ENCODE measurements at regions not wholly inside any gene's neighbourhood (a gene's known extent, or its start where the extent isn't known, plus 50 kb on each side); places are given as distances from the start of the nearest gene placed in this dataset.

DNA sequence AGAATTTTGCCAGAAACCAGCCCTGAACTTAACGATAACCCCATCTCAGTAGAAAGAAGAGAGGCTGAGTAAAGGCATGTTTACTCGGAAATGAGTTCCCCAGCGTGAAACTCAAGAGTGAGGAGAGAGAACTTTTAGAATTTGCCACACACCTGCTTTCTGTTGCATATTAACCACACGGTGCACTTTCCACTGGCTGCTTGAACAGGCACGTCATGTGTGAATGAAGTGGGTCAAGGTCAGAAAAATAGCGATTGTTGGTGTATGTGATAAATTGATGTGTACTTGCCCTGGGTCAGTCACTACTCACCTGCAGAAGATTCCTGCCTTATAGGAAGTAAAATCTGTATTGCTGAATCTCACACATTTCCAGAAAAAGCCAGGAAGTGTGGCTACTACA is 395.7 kb downstream of the TRIML1 start:
- no peak for DNase-seq

DNA sequence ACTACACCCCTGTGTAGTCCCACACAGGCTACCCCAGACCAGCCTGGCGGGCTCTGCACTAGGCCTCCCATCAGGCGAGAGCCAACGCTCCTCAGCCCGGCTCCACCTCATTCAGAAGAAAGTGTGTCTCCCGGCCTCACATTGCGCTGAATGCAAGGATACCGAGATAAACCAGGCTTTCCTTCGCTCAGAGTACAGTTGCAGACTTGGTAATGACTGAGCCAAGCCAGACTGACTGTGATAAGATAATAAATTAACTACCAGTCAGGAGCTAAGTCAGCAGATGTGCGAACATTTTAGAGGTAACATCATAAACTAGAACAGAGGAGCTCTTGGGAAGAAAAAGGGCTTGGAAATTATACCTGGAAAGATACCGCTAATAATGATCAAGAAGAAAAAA is 397.6 kb downstream of the TRIML1 start:
- DNase-seq: no peak

DNA sequence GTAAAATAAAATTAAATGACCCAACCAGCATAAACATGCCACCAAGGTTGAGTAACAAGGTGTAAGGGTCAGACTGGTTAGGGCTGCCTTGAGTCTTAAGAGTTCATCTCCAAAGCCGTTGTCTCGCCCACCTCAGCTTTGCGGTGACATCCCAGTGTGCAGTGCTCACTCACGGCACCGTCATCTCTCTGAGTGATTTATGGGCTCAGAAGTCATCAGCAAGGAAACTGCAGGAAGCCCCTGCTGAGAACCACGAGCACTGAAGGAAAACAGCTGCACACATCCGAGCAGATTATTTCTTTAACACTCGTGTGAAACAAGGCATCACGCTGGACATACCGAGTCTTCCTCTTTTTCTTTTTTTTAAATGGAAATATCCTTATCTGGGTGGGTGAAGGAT is 411.1 kb downstream of the TRIML1 start:
- DNase-seq: no peak

DNA sequence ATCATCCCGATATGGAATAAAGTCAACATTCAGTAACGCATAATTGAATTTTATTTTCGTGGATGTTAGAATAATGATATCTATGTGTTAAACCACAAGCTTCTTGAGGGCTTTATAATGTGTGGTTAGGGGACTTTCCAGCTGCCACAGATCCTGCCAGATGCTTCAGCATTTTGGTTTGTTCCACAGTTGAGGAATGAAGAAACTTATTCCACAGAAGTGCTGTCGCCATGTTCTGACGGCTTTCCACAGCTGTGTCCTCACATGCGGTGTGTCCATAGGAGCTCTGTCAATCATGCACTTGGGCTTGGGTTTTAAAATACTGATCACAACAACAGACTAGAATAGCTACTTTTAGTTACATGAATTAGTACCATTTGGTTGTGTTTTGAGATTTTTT is 411.9 kb downstream of the TRIML1 start:
- DNase-seq: no peak

DNA sequence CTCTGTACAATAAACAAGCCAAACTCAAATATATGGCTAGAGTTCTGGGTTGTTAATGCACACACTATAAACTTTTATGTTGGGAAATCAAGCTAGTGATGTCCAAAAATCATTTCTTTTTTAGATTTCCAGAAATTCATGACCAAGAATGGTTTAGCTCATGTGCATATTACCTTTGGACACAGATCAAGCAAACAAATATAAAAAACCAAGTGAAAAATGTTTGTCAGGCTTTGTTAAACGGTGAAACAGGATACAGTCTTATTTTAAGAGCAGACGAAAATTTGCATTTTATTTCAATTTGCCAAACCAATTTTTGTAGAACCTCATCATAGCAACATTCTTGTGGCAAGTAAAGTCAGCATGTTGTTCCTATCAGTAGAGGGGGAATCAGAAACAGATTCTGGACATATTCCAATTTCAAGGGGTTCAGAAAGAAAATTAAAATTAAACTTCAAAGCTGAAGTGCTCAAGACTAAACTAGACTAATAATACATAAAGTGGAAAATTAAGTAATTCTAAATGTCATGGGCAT is 413.6 kb downstream of the TRIML1 start:
- no peak for DNase-seq

DNA sequence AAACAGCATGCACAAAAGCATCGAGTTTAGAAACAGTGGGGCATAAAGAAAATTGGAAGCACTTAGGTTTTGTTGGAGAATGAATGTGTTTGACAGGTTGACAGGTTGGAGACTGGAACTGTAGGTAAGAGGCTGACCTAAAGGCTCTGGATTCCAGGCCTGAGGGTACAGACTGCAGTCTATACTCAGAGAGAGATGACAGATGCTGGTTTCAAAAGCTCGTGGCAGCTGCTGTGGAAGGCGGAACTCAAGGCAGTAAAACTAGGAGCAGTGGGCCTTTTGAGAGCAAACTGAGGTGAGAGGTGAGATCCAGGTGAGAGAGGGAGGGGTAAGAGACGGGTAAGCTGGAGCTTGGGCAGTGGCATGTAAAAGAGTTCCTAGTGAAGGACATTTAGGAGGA is 415.2 kb downstream of the TRIML1 start:
- DNase-seq: no peak

DNA sequence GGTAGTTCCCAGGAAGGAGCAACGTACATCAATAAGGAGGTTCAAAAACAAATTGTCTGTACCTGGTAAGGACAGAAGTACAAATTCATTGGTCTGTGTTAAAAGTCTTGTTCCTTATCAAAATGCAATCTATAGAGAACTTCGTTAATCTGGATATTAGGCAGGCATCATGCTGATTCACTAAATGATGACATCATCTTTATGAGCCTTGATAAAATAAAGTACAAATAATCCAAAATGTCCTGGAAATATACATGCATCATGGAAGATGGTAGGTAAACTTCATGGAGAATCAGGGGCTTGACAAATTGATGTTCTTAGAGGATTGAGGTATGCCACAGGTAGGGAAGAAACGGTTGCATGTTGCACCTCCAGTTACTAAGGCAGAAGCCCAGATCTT is 433.9 kb downstream of the TRIML1 start:
- no peak for DNase-seq

DNA sequence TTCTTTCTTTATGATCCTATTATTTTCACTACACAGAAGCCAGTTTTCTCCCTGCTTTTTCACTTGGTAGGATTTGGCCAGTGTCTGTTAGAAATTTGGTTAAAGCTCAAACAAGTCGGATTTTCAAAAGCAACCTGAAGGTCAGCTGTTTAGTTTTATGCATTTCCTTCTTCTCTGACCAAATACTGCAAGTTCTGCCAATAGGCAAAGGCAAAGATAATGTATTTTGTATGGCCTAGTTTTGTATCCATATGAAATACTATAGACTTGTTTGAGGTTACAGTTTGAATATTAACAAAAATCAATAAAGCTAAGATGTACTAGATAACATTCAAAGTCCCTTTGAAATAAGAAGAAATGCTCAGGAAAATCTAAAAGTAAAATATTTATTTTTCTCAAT is 439.4 kb downstream of the TRIML1 start:
- DNase-seq: no peak

DNA sequence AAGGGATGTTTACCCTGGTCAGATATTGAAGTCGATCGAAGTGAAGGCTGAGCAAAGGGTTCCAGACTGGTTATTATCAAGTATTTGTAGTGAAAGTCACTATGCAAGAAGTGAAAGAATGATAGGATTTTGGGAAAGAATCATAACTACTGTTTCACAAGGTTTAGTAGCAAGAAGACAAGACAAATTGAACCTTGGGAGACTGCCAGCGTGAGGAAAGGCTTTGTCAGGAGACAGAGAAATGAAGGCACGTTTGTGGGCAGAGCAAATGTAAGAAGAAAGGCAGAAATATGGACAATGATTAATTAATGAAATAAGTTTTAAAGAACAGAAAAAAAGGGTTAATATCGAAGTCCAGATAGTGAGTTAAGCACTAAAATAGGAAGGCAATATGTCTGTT is 456.8 kb downstream of the TRIML1 start:
- no peak for DNase-seq

DNA sequence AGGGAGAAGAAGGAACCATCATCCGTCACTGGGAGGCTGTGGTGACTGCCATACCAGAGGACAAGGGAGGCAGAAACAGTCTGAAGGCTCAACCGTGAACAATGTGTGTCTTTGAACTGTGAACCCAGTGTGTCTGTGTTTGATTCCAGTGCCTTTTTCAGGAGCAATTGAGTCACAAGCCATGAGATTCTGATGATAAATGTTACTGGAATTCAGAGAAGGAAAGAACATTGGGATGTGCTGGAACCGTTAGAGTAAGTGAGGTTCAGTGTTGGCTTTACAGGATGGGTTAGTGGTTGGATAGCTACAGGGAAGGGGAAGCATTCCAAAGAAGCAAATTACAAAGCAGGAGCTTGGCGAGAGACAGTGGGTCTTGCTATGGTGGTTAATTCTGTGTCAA is 464.4 kb downstream of the TRIML1 start:
- DNase-seq: no peak

DNA sequence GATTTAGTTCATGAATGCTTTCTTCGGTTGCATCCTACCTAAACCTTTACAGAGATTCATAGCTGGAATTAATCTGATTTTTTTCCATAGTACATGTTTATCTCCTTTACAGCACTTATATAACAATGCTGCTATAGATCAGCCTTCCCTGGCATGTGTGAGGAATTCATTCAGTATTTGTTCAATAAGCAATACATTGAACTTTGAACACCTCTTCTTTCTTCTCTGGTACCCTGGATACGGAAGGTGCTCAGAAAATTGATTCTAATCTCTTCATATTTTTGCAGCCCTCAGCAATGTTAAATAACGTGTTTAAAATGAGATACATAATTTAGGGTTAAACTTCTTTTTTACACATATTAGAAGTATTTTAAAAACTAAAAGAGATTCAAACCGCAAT is 467.4 kb downstream of the TRIML1 start:
- DNase-seq: no peak

DNA sequence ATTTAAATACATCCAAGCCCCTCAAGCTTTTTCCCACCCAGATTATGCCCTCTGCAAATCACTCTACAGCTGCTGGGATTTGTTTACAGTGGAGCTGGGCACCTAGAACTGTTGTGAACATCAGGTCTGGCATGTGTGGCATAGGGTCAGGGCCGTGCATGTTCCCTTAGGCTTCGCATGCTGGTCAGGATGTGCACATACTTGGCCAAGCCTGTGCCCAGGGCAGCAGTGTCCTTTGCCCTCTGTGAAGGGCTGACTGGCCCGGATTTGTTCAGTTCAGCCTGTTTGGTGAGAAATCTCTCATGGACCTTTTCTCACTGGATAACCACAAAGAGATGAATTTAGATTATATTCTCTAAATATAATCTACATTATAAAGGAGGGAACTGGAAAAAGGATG is 471.9 kb downstream of the TRIML1 start:
- no peak for DNase-seq

DNA sequence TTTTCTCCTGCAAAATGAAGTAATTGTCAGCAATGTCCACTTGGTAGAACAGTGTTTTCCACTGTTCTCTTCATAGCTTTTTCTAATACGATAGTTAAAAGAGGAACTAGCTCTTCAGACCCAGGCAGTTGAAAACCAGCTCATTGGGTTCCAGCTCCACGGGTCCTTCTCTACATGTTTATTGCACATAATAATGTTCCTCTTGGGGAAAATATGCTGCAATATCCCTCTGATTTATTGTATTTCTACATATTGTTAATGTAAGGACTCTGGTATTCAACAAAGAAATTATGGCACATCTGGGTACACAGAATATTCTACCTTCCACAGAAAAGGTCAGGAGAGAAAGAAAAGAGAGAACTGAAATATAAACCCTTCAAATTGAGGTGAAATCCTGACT is 473.4 kb downstream of the TRIML1 start:
- no peak for DNase-seq

DNA sequence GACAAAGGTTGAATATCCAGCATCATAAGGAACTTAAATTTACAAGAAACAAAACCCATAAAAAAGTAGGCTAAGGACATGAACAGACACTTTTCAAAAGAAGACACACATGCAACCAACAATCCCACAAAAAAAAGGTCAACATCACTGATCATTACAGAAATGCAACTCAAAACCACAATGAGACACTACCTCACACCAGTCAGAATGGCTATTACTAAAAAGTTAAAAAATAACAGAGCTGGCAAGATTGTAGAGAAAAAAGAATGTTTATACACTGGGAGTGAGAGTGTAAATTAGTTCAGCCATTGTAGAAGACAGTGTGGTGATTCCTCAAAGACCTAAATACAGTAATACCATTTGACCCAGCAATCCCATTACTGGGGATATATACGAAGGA is 474.7 kb downstream of the TRIML1 start:
- no peak for DNase-seq

DNA sequence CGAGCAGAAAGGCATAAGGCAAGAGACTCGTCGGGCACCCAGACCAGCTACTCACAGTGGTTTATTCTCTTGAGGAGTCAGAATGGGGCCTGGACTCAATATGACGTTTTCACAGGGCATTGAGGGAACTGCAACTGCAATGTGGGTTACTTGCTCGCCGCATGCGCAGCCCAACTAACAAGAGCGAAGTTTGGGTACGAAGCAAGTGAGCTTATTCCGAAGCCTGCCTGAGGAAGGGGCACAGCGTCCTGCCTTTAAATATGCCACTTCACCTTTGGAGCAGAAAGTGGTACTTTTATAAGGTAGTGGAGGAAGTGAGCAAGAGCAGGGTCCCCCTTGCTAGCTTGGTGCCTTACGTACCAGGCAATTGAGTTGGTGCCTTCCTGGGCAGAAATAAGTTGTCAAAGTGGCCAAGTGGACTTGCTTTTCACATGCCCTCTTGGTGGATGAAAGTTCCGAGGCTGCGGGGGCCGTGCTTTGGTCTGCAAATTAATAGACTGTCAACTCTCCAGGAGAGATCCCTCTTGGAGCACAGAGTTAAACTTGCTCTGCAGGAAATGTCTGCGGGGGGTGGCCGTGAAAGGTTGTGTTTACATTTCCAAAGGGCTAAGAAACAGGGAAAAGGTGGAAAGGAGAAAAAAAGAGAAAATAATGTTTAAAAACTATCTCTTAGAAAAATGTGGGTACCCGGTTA is 480.4 kb downstream of the TRIML1 start:
- no peak for DNase-seq

DNA sequence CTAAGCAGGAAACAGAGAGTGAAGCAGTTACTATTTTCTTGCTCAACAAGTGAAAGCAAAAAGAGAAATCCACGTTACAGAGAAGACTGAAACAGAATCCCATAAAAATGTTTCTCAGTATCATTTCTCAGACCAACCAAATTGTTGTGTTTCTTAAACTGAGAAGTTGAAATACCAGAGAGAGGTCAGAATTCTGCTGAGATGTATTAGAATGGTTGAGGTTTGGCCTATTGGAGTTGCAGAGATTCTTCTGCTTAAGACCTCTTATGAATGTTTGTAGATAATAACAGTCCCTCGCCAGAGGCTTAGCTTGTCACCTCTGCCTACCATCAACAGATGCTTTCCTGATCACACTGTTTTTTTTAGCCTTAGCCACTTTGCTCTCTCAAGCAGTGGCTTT is 481.4 kb downstream of the TRIML1 start:
- DNase-seq: no peak

DNA sequence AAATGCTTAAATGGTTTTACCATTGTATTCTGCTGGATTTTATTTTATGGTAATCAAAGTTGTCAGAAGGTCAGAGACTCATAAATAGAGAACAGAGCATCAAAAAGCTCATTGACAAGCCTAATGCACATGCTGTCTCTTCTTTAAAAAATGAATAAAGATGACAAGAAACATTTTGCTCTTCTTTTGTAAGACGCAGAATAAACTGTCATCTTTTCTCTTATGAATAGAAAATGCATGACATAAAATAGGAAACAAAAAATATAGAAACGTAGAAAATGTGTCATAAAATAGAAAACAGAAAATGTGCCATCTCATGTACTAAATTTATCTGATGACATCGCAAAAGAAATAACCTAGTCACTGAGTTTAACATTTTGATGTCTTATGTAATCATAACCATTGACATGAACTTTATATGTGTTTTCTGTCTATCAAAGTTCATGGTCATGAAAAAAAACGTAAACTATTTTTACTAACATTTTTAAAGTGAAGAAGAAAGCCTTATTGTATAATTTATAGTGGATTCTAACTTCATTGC is 484.1 kb downstream of the TRIML1 start:
- no peak for DNase-seq

DNA sequence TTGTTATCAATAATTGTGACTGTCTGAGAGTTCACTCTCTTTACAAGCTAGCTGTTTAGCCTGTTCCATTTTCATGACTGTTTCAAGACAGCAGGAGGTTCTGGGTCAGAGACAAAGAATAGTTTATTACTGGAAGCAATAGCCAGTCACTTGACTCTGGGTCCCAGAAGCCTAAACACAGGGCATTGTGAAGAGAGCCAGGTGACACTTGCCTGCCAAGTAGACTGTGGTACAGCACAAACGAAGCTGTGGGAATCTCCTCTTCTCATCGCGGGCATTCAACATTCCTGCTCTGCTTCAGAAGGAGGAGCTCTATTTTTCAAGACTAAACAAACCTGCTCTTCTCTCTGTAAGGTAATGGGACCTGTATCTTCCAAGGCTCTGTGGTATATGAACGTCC is 485.1 kb downstream of the TRIML1 start:
- DNase-seq: no peak

DNA sequence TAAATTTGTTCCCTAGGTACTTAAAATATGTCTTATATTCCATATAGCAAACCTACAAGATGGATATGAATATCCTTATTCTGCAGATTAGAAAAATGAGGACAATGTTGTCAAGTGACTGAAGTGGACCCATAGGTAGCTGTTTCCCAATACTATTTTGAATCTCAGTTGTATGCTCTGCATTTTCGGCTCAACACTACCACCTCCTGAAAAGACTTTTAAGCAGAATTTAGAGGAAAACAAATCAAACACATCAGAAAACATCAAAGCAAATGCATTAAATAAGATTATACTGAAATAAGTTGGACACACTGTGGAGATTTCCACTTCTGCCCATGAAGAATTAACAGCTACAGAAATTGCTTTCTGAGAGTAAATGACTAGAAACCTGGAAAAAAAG is 488.7 kb downstream of the TRIML1 start:
- no peak for DNase-seq

DNA sequence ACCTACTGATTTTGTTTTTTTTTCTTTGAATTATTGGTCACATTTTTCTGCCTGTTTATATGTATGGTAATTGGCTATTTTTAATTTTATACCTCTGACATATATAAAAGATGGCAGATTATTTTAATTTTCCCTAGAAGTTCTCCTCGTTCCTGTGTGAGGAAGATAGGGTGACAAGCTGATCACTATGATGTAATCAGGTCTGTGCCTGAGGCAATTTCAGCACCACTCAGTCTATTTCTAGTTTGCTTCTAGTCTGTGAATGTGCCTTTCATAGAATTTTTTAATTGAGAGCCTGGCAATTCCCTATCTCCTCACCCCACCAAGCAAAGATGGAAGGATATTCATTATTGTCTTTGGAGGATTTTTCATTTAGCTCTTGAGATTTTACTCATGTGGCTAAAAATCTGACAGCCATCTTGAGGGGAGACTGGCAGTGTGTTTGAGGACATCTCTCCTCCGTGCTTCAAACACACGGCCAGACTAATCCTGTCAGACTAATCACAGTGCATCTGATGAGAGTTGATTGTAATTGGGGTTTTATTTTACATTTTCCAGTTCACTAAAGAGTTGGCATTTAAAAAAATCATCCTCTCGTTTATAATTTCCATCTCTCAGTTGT is 500.3 kb downstream of the TRIML1 start:
- DNase-seq: no peak

DNA sequence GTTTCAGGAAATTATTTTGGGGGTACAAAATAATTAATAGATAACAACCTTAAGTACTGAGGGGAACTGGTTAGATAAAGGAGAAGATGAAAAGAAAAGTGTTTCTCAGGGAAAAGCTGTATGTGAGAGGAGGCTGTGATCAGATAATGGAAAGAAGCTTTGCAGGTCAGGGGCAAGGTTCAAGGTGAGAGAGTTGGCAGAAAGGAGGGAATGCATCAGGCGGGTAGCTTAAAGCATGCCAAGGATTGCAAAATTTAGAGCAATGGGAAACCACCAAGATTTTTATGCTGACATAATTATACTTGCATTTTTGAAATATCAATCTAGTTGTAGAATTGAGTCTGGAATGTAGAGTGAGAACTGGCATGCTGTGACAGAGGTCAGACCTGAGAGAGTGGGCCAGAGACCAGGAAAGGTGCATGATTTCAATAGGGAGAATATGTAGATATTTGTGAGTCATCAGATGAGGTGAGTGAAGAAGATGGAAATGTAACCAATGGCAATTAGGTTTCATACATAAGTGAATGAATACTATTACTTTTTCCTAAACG is 508.7 kb downstream of the TRIML1 start:
- DNase-seq: no peak

DNA sequence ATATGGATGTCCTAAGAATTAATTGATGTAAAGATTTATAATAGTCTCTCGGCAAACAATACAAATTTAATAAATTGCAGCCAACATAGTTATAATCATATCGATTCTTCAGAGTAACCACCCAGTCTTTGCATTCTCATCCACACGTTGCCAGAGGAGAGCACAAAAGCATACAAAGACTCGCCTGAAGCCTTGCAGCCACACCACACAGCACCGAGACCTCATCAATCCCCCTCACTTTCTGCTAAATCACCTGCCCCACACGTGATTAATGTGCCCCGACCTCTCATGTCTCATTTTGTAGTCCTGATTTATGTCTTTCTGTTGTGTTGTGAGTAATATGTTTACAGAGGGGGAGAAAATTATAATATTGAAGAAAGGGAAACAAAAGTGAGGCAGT is 510.4 kb downstream of the TRIML1 start:
- DNase-seq: no peak

DNA sequence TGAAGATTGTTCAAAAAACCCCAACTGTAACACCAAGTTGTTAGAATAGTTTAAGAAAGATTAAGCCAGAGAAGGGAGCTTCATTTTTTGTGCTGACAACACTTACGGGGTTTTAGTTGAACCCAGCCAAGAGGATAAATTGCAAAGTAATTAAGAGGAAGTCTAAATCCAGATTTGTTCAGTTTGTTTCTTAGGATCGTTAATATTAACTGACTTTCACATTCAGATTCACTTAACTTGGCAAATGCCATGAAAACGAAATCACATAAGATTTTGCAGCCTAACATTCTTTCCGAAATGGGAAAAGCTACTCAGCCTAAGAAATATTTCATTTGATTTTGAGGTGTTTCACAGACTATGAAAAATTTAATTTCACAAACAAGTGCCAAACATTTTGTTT is 511.3 kb downstream of the TRIML1 start:
- DNase-seq: no peak
